GM18526 (cell line): ENCODE measurements at regions not wholly inside any gene's neighbourhood (a gene's known extent, or its start where the extent isn't known, plus 50 kb on each side); places are given as distances from the start of the nearest gene placed in this dataset.

Source experiments
- POLR2A ChIP-seq: IDR thresholded peaks from 3 replicates; pipeline ENCODE4 v1.6.1; 2011; ENCODE audit not compliant: insufficient read length; ENCODE audit errors: extremely low read depth

- no peak for TF ChIP-seq POLR2A
Measured at GRCh38 chr11:127195501-127196120, 195.0 kb upstream of the KIRREL3 start.

DNA sequence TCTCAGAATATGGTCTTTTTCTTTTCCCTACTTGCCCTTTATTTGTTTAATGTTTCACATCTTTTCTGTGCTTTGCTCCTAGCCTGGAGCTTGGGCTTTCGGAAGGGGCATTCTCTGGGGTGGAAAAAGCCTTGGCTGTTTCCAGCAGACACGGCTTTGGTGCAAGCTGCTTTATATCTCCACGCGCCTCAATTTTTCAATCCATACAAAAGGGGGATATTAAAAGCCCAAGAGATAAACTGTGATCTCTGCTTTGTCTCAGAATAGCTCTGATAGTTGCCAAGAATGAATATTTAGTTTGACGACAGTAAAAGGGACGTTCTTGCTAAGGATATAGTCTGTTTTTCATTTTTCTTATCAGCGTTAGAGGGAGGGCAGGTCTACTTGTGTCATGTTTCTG, 194.0 kb upstream of the KIRREL3 start:
- no peak for TF ChIP-seq POLR2A

DNA sequence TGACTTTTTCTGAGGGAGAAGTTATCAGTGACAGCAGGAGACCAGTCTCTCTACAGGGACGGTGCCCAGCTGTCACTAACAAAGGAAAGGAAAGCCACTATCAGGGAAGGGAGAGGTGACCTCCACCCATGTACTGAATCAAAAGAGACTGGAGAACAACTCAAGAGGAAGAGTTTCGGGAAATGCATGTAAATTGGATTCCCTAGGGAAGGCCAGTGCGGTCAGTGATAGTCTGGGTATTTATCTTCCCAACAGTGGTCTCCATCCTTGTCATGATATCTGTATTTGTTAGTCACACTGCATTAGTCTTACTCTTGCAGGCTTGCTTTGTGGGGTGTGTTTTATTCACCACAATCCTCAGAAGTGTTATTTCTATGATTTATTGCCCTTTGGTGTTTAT, 193.4 kb upstream of the KIRREL3 start:
- TF ChIP-seq POLR2A: no peak

DNA sequence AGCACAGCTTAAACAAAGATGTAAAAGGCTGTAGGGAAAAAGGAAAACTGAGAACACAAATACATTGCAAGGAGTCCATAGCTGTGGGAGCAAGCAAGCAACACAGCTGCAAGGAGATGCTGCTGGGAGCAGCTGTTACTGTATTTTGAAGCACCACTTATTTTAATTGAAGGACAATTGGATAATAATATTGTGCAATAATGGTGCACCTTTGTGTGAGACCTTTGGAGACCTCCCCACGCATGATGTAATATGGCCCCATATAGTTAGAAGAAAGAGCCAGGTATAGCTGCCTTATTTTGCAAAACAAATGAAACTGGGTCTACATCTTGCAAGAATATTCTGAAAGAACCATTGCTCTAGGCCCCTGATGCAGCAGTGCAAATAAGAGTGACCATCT, 191.1 kb upstream of the KIRREL3 start:
- no peak for TF ChIP-seq POLR2A

DNA sequence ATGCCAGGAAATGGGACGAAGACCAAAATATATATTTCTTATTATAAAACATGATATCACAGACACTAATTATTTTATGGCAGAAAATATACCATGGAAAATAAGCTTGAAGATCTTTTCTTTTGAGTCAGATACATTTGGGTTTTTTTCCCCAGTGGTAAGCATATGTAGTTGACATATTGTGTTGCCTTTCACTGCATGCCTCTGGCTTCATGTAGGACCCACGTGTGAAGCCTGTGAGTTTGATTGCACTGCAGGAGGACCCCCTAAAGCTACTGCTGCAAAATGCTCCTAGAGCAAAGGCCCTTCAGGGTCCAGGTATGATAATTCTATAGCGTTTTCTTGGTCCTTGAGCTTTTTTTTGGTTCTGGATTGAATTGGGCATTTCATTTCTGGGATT, 190.7 kb upstream of the KIRREL3 start:
- TF ChIP-seq POLR2A: no peak

DNA sequence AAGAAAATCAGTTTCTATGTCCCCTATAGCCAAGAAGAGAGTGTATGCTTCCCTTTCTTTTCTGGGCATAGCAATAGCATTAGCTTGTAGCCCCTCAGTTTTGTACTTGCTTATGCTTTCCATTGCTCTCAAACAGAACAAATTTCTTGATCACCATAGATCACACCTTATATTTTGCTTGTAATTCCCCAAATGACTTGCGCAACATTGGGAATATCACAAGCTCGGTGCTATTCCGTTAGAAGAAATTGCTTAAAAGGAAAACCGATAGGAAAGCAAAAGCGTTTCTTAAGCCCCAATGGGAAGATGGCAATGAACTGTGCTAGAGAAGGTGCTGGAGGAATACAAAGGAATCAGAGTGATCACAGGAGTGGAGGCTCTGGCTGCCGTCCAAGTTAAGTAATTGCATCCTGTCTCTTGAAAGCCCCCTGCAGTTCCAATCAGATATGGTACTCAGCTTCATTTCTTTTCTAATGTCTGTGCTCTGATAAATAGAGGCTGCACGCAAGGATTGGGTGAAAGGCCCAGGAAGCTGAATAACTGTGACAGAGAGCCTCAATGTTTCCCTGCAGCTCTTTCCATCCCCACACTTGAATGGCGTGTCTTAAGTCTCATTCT, 182.1 kb upstream of the KIRREL3 start:
- no peak for TF ChIP-seq POLR2A

GRCh38 chr11:127157225-127157624, 156.7 kb upstream of the KIRREL3 start:
- TF ChIP-seq POLR2A: no peak

DNA sequence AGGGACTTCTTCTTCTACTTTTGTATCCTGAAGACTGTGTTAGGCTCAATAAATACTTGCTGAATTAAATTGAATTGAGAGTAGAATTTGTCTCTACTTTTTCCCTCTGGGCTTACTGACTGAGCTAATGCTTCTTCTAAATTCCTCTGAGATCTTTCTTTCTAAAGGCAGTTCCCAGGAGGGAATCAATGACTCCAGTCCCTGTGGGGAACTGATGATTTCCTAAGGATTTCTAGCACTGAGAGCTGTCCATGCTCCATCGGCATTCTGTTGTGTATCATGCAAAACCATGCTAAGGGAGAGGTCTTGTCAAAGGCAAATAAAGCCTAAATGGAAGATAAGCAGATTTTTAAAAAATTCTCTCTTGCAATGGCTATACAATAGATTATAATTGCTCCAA, 148.8 kb upstream of the KIRREL3 start:
- no peak for TF ChIP-seq POLR2A

DNA sequence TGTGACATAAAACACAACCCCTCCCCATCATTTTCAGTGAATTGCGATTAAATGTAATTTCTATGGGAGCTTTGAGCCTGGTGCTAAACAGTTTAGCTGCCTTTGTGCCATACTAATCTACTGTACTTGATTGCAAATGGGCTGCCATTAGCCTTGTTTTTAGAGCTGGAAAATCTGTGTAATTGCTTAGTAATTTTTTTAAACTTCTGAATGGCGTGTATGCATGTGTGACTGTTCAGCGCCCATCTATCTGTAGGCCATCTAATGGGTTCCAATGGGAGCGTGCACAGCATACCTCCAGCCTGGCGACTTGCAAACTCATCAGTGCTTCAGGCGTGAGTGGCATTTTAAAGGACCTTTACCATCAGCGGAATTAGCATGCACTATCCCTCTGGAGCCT, 142.7 kb upstream of the KIRREL3 start:
- TF ChIP-seq POLR2A: no peak

DNA sequence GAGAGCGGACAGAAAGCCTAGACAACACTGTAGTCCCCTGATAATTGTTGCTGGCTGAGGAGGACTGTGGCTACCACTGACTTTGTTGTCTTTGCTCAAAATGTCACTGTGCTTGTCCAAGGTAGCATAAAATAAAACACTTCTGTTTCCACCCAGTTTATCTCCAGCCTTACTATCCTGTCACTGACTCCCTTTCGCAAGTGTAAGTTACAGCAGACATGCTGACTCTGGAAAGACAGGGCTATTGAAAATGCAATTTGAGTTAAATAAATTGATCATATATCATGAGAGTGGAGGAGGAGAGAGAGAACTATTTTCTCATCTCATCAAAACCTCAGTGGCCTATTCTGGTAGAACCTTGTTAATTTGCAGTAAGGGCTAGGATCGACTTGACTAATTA, 138.0 kb upstream of the KIRREL3 start:
- TF ChIP-seq POLR2A: no peak

- no peak for TF ChIP-seq POLR2A
Measured at GRCh38 chr11:127137771-127138280, 137.3 kb upstream of the KIRREL3 start.

GRCh38 chr11:127136438-127136837, 135.9 kb upstream of the KIRREL3 start:
- TF ChIP-seq POLR2A: no peak

DNA sequence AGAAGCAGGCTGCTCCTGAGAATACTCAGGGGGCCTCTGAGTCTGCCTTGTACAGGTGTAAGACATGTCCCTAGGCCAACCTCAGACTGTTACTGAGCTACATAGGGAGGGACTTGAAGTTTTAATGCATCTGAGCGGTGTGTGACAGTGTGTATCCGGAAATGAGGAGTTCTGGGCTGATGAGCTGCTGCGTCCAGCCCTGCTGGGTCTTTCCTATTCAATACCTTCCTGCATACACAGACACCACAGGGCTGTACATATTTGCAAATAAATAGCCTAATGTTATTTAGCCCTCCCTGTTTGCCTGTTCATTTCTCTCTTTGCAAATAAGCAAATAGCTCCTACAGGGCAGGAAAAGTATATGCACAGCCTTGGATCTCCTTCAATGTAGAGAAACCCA, 134.7 kb upstream of the KIRREL3 start:
- TF ChIP-seq POLR2A: no peak

- TF ChIP-seq POLR2A: no peak
Measured at GRCh38 chr11:127133061-127133460, 132.5 kb upstream of the KIRREL3 start.

- no peak for TF ChIP-seq POLR2A
Measured at GRCh38 chr11:127130321-127130720, 129.8 kb upstream of the KIRREL3 start.

DNA sequence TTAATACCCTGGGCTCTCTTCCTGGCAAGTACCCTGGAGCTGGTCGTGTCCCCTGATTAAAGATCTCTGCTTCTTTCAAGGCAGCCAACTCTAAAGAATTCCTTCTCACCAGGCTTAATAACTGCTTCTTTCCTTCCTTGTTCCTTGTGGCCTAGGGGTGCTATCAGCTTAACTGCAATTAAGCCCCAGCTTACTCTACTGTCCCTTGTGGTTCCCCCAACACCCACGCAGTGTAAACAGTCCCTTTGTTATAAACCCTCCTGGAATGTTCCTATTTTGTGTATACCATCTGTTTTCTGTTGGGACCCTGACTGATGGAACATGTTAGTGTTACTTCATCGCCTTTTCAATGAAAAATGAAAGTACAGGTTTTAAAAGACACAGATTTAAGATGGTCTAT, 126.4 kb upstream of the KIRREL3 start:
- TF ChIP-seq POLR2A: no peak

GRCh38 chr11:127119356-127119755, 118.8 kb upstream of the KIRREL3 start:
- TF ChIP-seq POLR2A: no peak
